PC-9 (cell line): ENCODE measurements at regions not wholly inside any gene's neighbourhood (a gene's known extent, or its start where the extent isn't known, plus 50 kb on each side); places are given as distances from the start of the nearest gene placed in this dataset.

ENCODE experiments used
- EZH2 ChIP-seq: fragments of 200-600 bp; sonication (generic); IDR thresholded peaks from 2 replicates; pipeline ENCODE4 v1.8.0; 2017; ENCODE audit warnings: antibody characterized with exemption, low read depth
- TF ChIP-seq, protein P1 (sequence below): fragments of 200-600 bp; sonication (generic); conservative IDR thresholded peaks from 2 replicates; pipeline ENCODE4 v1.6.1; 2017; ENCODE audit warnings: mixed run types, antibody characterized with exemption, mild to moderate bottlenecking, moderate library complexity

GRCh38 chr2:83055376-83056010 lies 1403.6 kb downstream of the SUCLG1 start:
- TF ChIP-seq, protein P1, sequence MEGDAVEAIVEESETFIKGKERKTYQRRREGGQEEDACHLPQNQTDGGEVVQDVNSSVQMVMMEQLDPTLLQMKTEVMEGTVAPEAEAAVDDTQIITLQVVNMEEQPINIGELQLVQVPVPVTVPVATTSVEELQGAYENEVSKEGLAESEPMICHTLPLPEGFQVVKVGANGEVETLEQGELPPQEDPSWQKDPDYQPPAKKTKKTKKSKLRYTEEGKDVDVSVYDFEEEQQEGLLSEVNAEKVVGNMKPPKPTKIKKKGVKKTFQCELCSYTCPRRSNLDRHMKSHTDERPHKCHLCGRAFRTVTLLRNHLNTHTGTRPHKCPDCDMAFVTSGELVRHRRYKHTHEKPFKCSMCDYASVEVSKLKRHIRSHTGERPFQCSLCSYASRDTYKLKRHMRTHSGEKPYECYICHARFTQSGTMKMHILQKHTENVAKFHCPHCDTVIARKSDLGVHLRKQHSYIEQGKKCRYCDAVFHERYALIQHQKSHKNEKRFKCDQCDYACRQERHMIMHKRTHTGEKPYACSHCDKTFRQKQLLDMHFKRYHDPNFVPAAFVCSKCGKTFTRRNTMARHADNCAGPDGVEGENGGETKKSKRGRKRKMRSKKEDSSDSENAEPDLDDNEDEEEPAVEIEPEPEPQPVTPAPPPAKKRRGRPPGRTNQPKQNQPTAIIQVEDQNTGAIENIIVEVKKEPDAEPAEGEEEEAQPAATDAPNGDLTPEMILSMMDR: no peak
- TF ChIP-seq EZH2: no peak
